Retina (tissue), 1 donor: ENCODE measurements at regions not wholly inside any gene's neighbourhood (a gene's known extent, or its start where the extent isn't known, plus 50 kb on each side); places are given as distances from the start of the nearest gene placed in this dataset.

Experiments used
- DNase-seq: peaks from one replicate; pipeline ENCODE4 v3.0.0-alpha.2; 2016

- no peak for DNase-seq
Measured at GRCh38 chr4:186891859-186892486, 168.3 kb upstream of the FAT1 start.

GRCh38 chr4:186898367-186898766 is 174.7 kb upstream of the FAT1 start:
- no peak for DNase-seq

- no peak for DNase-seq
Measured at GRCh38 chr4:186900232-186900900, 176.7 kb upstream of the FAT1 start.

- no peak for DNase-seq
Measured at GRCh38 chr4:186900984-186901383, 177.3 kb upstream of the FAT1 start.

- DNase-seq, result no peak
Measured at GRCh38 chr4:186901850-186902249, 178.2 kb upstream of the FAT1 start.

- no peak for DNase-seq
Measured at GRCh38 chr4:186902361-186902760, 178.7 kb upstream of the FAT1 start.

- DNase-seq, result no peak
Measured at GRCh38 chr4:186904101-186904500, 180.4 kb upstream of the FAT1 start.

GRCh38 chr4:186906722-186907121 is 183.1 kb upstream of the FAT1 start:
- no peak for DNase-seq

- no peak for DNase-seq
Measured at GRCh38 chr4:186910385-186910784, 186.7 kb upstream of the FAT1 start.

GRCh38 chr4:186912606-186913005 is 188.9 kb upstream of the FAT1 start:
- DNase-seq, result no peak

GRCh38 chr4:186915816-186916215 is 192.2 kb upstream of the FAT1 start:
- DNase-seq, result no peak

GRCh38 chr4:186917136-186917535 is 193.5 kb upstream of the FAT1 start:
- DNase-seq, result no peak

- no peak for DNase-seq
Measured at GRCh38 chr4:186918466-186918865, 194.8 kb upstream of the FAT1 start.

GRCh38 chr4:186919340-186919739 is 195.7 kb upstream of the FAT1 start:
- no peak for DNase-seq

- DNase-seq, result no peak
Measured at GRCh38 chr4:186920483-186920882, 196.8 kb upstream of the FAT1 start.

GRCh38 chr4:186920992-186921391 is 197.3 kb upstream of the FAT1 start:
- DNase-seq, result no peak

GRCh38 chr4:186924723-186925122 is 201.1 kb upstream of the FAT1 start:
- DNase-seq, result no peak

- DNase-seq, result no peak
Measured at GRCh38 chr4:186927624-186928023, 204.0 kb upstream of the FAT1 start.

GRCh38 chr4:186930024-186930423 is 206.4 kb upstream of the FAT1 start:
- DNase-seq, result no peak

GRCh38 chr4:186931519-186931918 is 207.9 kb upstream of the FAT1 start:
- no peak for DNase-seq

- no peak for DNase-seq
Measured at GRCh38 chr4:186932196-186932595, 208.5 kb upstream of the FAT1 start.

- DNase-seq, result no peak
Measured at GRCh38 chr4:186932631-186933187, 209.1 kb upstream of the FAT1 start.

- no peak for DNase-seq
Measured at GRCh38 chr4:186934244-186934643, 210.6 kb upstream of the FAT1 start.

- no peak for DNase-seq
Measured at GRCh38 chr4:186934841-186935443, 211.3 kb upstream of the FAT1 start.
